Peyer's patch (tissue), 4 donors: ENCODE measurements at regions not wholly inside any gene's neighbourhood (a gene's known extent, or its start where the extent isn't known, plus 50 kb on each side); places are given as distances from the start of the nearest gene placed in this dataset.

ENCODE experiments used
- CTCF ChIP-seq, 6 experiments: fragments of 450-650 bp in 4 of 6; fragments of 200-600 bp in 2 of 6; sonication (generic) in 1 of 6; IDR thresholded peaks; one replicate each; pipeline ENCODE4 v1.5.1; 2017 to 2019; ENCODE audit warnings: antibody characterized with exemption in 6 of 6, mild to moderate bottlenecking in 3 of 6, moderate library complexity in 1 of 6
- POLR2A ChIP-seq, 2 donors: fragments of 450-650 bp; IDR thresholded peaks; one replicate each; pipeline ENCODE4 v1.5.1; 2017; ENCODE audit warnings: antibody characterized with exemption in 2 of 2, mild to moderate bottlenecking in 2 of 2, moderate library complexity in 2 of 2

GRCh38 chr21:15654171-15654570 is 75.6 kb upstream of the USP25 start:
- TF ChIP-seq CTCF (IDR thresholded peaks at IDR 0.05): no peak
- TF ChIP-seq POLR2A (IDR thresholded peaks at IDR 0.05): no peak
